Body of pancreas (tissue), 4 donors: ENCODE measurements at regions not wholly inside any gene's neighbourhood (a gene's known extent, or its start where the extent isn't known, plus 50 kb on each side); places are given as distances from the start of the nearest gene placed in this dataset.

Source experiments
- CTCF ChIP-seq, 7 experiments: fragments of 450-650 bp in 4 of 7; fragments of 200-600 bp in 3 of 7; sonication (generic) in 3 of 7; IDR thresholded peaks; one replicate each; pipeline ENCODE4 v1.5.1; 2016 to 2019; ENCODE audit warnings: antibody characterized with exemption in 7 of 7
- POLR2A ChIP-seq, 3 donors: fragments of 450-650 bp; IDR thresholded peaks; one replicate each; pipeline ENCODE4 v1.6.1; 2016; ENCODE audit warnings: antibody characterized with exemption in 3 of 3, mild to moderate bottlenecking in 2 of 3

- TF ChIP-seq POLR2A (IDR thresholded peaks at IDR 0.05) (no peak), CTCF (IDR thresholded peaks at IDR 0.05) (no peak)
Measured at GRCh38 chr3:110493438-110494092, 578.1 kb upstream of the NECTIN3 start.
